Neural crest cell (in vitro differentiated cells): ENCODE measurements at regions not wholly inside any gene's neighbourhood (a gene's known extent, or its start where the extent isn't known, plus 50 kb on each side); places are given as distances from the start of the nearest gene placed in this dataset.

Source experiments
- DNase-seq: peaks from one replicate; pipeline ENCODE4 v3.0.0; 2021; ENCODE audit warnings: low read depth, mixed read lengths, low spot score
- H3K27ac Mint-ChIP-seq: one replicate; pipeline ENCODE4 v1.8.0; 2021; ENCODE audit warnings: mild to moderate bottlenecking, mixed read lengths; ENCODE audit not compliant: unreplicated experiment
- H3K27me3 Mint-ChIP-seq: 2 replicates; pipeline ENCODE4 v1.8.0; 2021; ENCODE audit warnings: low read depth, mild to moderate bottlenecking, mixed read lengths
- H3K36me3 Mint-ChIP-seq: 2 replicates; pipeline ENCODE4 v1.8.0; 2021; ENCODE audit warnings: low read depth, mild to moderate bottlenecking, mixed read lengths
- H3K4me1 Mint-ChIP-seq: 2 replicates; pipeline ENCODE4 v1.8.0; 2021; ENCODE audit warnings: mixed read lengths
- H3K4me3 Mint-ChIP-seq: one replicate; pipeline ENCODE4 v1.8.0; 2021; ENCODE audit warnings: mild to moderate bottlenecking, mixed read lengths
- H3K9me3 Mint-ChIP-seq: 2 replicates; pipeline ENCODE4 v1.8.0; 2021; ENCODE audit warnings: mixed read lengths
- TF ChIP-seq, protein P1 (sequence below): fragments of 200-600 bp; sonication (generic); conservative IDR thresholded peaks from 2 replicates; pipeline ENCODE4 v1.5.0; 2021; ENCODE audit warnings: antibody characterized with exemption, mild to moderate bottlenecking

DNA sequence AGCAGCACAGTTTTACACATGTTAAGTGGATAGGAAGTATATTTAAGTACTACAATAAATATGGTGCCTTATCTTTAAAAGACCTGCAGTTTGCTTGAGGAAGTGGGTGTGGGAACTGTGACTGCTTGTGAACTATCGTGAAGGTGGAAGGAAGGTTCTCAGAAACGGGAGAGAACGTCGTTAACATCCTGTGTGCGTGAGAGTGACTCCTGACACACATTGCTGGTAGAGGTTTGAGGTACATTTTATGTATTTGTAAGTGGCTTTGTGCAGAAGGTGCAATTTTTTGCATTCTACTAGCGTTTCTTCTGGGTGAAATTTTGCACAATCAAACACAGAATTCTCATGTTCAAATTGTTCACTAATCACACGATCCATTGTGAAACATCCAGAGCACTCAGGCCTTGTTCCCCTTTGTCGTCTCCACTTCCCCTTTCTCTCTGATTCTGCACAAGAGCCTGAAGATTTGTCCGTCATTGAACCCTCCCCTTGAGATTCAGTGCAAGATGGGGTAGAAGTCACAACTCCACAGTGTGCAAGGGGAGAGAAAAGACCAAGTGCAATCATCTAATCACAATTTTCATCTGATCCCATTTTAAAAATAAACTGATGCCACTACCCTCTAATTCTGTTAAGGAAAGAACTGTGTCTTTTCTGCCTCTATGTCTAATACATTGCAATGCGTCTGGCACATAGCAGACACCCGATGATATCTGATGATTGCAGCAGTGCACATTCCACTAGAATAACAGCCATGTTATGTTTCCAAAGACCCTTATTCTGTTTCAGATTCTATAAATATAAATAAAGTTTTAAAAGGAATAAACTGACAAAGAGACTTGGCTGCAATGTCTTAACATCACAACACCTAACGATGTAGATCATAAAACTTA lies 279.9 kb downstream of the NEBL start:
- no peaks in the 10 kb centered on the region for H3K36me3 Mint-ChIP-seq
- no peak overlapping the region for H3K4me3 Mint-ChIP-seq
- no peak for DNase-seq
- H3K27ac Mint-ChIP-seq, result no peak overlapping the region
- no peaks in the 10 kb centered on the region for H3K4me1 Mint-ChIP-seq
- TF ChIP-seq, protein P1, sequence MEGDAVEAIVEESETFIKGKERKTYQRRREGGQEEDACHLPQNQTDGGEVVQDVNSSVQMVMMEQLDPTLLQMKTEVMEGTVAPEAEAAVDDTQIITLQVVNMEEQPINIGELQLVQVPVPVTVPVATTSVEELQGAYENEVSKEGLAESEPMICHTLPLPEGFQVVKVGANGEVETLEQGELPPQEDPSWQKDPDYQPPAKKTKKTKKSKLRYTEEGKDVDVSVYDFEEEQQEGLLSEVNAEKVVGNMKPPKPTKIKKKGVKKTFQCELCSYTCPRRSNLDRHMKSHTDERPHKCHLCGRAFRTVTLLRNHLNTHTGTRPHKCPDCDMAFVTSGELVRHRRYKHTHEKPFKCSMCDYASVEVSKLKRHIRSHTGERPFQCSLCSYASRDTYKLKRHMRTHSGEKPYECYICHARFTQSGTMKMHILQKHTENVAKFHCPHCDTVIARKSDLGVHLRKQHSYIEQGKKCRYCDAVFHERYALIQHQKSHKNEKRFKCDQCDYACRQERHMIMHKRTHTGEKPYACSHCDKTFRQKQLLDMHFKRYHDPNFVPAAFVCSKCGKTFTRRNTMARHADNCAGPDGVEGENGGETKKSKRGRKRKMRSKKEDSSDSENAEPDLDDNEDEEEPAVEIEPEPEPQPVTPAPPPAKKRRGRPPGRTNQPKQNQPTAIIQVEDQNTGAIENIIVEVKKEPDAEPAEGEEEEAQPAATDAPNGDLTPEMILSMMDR, result no peak
- H3K9me3 Mint-ChIP-seq, result no peaks in the 10 kb centered on the region
- no peaks in the 10 kb centered on the region for H3K27me3 Mint-ChIP-seq

DNA sequence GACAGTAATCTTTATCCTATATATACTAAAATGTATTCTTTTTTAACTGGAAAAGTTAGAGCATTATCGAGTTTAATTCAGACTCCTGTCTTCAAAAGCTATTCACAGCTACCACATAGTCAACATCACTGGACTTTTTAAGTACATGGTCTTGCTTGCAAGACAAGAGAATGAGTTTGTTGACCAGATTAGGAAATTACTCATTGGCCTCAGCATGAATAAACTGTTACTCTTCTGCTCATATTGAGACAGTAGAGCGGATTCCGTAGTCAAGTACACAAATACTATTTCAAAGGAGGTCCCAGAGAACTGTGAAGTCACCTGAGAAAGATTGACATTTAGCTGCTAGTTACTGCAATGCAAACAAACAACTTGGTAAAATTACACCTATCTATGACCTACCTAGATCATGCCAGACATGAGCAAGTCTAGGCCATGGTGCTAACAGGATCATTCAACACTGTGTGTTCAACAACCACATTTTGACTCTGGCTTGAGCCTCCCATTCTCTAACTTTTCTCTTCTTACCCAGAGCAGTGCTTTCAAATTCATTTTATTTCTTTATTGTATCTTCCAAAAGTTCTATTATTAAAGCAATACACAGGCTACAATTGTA lies 280.9 kb downstream of the NEBL start:
- Mint-ChIP-seq H3K36me3 (no peaks in the 10 kb centered on the region), H3K4me3 (no peak overlapping the region), H3K9me3 (peaks cover 3% of the 10 kb centered on the region), H3K27me3 (no peaks in the 10 kb centered on the region), H3K4me1 (no peaks in the 10 kb centered on the region), H3K27ac (no peak overlapping the region)
- TF ChIP-seq, protein P1, result no peak
- DNase-seq, result no peak

DNA sequence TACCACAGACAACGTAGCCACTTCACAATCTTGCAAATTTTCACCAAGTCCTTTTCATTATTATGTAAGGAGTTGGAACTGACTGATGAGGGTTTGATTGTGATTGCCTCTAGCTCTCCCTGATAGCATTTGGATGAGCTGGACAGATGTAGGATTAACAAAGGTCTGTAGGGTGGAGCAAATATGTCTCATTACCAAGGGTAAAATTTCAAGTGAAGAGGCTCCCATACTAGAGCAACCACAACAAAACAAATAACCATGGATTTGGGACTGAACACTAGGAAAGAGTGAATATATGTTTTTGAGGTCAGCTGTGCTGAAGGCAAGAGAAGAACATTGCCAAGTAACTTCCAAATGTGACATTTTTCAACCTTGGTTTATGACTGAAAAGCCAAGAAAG lies 281.7 kb downstream of the NEBL start:
- TF ChIP-seq, protein P1, result no peak
- H3K4me1 Mint-ChIP-seq, result no peaks in the 10 kb centered on the region
- H3K9me3 Mint-ChIP-seq, result peaks cover 3% of the 10 kb centered on the region
- no peak overlapping the region for H3K27ac Mint-ChIP-seq
- no peak overlapping the region for H3K4me3 Mint-ChIP-seq
- DNase-seq, result no peak
- H3K36me3 Mint-ChIP-seq, result no peaks in the 10 kb centered on the region
- no peaks in the 10 kb centered on the region for H3K27me3 Mint-ChIP-seq

DNA sequence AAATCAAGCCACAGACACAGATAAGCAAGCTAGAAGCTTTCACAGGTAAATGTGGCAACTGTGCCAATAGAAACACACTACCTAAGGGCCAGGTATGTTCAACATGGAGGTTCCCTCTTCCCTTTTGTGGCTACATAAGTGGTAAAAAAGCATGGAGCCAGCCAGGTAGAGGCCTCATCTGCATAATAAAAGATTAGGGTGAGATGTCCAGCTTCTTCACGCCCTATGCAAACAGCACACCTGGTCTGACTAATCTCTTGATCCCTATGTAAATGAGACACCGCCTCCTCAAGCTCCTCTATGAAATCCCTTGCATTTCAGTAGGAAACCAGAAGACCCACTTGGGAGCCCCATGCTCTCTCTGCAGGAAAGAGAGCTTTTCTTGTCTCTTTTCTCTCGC lies 282.2 kb downstream of the NEBL start:
- no peak for DNase-seq
- peaks cover 3% of the 10 kb centered on the region for H3K9me3 Mint-ChIP-seq
- no peaks in the 10 kb centered on the region for H3K4me1 Mint-ChIP-seq
- H3K27me3 Mint-ChIP-seq, result no peaks in the 10 kb centered on the region
- H3K4me3 Mint-ChIP-seq, result no peak overlapping the region
- TF ChIP-seq, protein P1, result no peak
- no peak overlapping the region for H3K27ac Mint-ChIP-seq
- no peaks in the 10 kb centered on the region for H3K36me3 Mint-ChIP-seq

DNA sequence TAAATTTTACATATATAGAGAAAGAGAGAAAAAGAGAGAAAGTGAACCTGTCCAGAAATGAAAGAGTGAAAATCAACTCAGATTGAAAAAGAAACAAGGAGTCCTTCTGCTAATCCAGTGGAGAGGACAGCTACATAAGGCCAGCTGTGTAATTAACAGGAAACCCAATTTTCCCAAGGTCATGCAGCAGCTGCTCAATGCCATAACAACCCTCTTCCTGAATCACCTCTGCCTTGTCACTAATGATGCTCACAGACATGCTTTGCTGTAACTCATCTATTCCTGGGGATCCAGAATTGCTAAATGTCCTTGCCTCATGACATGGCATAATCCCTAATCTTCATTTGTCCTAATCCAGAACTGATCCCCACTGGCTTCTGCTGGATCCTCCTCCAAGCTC lies 288.6 kb downstream of the NEBL start:
- no peak overlapping the region for H3K4me3 Mint-ChIP-seq

More for the DNA sequence above, 288.6 kb downstream of the NEBL start:
- TF ChIP-seq, protein P1, result no peak
- Mint-ChIP-seq H3K9me3 (peaks cover 3% of the 10 kb centered on the region), H3K27ac (no peak overlapping the region), H3K36me3 (no peaks in the 10 kb centered on the region), H3K27me3 (no peaks in the 10 kb centered on the region), H3K4me1 (no peaks in the 10 kb centered on the region)
- DNase-seq, result no peak
